Astrocyte of the cerebellum (primary cell): ENCODE measurements at regions not wholly inside any gene's neighbourhood (a gene's known extent, or its start where the extent isn't known, plus 50 kb on each side); places are given as distances from the start of the nearest gene placed in this dataset.
"Not testable (repeated sequence)": the region's sequence is repeated elsewhere in the genome, so short reads cannot be mapped to it uniquely, and the experiment has no call there.

Source experiments
- DNase-seq: peaks from one replicate; pipeline ENCODE4 v3.0.0-alpha.2; 2011; ENCODE audit warnings: low read depth
- H3K4me3 ChIP-seq: 2 replicates; pipeline ENCODE4 v1.5.1; 2011; ENCODE audit warnings: mild to moderate bottlenecking, low read depth, low read length, moderate library complexity
- CTCF ChIP-seq: IDR thresholded peaks from 2 replicates; pipeline ENCODE4 v1.5.1; 2012; ENCODE audit warnings: low read length, low read depth, moderate library complexity, mild to moderate bottlenecking; ENCODE audit errors: missing control alignments
- in situ Hi-C: cut with HindIII; loops from 2 replicates; pipeline ENCODE4 v1.10.0; 2017; ENCODE audit warnings: low sequenced_read_pairs

GRCh38 chr13:40352802-40353562 is 313.5 kb downstream of the FOXO1 start:
- in situ Hi-C loops, result no loop called here
- no peak for TF ChIP-seq CTCF
- H3K4me3 ChIP-seq, result no peak overlapping the region
- DNase-seq, result no peak

GRCh38 chr13:40355126-40355724 is 311.2 kb downstream of the FOXO1 start:
- in situ Hi-C loops, result no loop called here
- no peak for DNase-seq
- no peak overlapping the region for H3K4me3 ChIP-seq
- TF ChIP-seq CTCF, result no peak

GRCh38 chr13:40356011-40356410 is 310.4 kb downstream of the FOXO1 start:
- in situ Hi-C loops, result no loop called here
- no peak for DNase-seq
- H3K4me3 ChIP-seq, result no peak overlapping the region
- TF ChIP-seq CTCF, result no peak

GRCh38 chr13:40356458-40356857 is 310.0 kb downstream of the FOXO1 start:
- H3K4me3 ChIP-seq, in situ Hi-C loops, DNase-seq: not testable (repeated sequence)

GRCh38 chr13:40362502-40362901 is 303.9 kb downstream of the FOXO1 start:
- no peak overlapping the region for H3K4me3 ChIP-seq
- in situ Hi-C loops, result no loop called here
- no peak for TF ChIP-seq CTCF
- no peak for DNase-seq

- no peak for DNase-seq
- no peak overlapping the region for H3K4me3 ChIP-seq
- no peak for TF ChIP-seq CTCF
- in situ Hi-C loops, result no loop called here
Measured at GRCh38 chr13:40363653-40364052, 302.8 kb downstream of the FOXO1 start.

- DNase-seq, result no peak
- no peak for TF ChIP-seq CTCF
- H3K4me3 ChIP-seq, result no peak overlapping the region
- in situ Hi-C loops, result no loop called here
Measured at GRCh38 chr13:40366119-40366518, 300.3 kb downstream of the FOXO1 start.
